Myocyte (in vitro differentiated cells): ENCODE measurements at regions not wholly inside any gene's neighbourhood (a gene's known extent, or its start where the extent isn't known, plus 50 kb on each side); places are given as distances from the start of the nearest gene placed in this dataset.

ENCODE experiments used
- DNase-seq: peaks from one replicate; pipeline ENCODE4 v3.0.0-alpha.2; 2012; ENCODE audit warnings: low read depth

- no peak for DNase-seq
Measured at GRCh38 chr2:147558620-147559019, 286.2 kb upstream of the ACVR2A start.

- DNase-seq, result no peak
Measured at GRCh38 chr2:147554521-147555107, 290.2 kb upstream of the ACVR2A start.

DNA sequence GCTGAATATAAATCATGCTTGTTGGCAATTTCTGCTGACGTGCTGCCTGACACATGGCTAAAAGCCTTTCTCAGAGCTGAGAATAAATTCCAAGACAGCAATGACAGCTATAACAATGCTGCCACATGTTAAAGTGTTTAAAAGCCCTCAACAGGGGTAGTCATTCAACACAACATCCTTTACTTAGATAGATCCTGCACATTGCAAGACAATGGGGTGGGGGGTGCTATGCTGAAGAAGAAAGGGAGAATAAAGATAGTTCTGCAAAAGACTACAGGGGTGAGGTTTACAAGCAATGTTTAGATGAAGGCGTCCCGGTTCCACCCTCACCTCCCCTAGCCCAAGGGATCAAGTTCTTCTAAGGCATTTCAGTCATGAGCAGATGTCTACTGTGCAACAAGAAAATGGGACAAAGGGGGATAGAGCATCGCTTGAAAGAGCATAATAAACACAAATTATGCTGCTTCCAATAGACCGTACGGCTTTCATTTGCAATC lies 291.0 kb upstream of the ACVR2A start:
- no peak for DNase-seq

- DNase-seq, result no peak
Measured at GRCh38 chr2:147550995-147551731, 293.7 kb upstream of the ACVR2A start.

- no peak for DNase-seq
Measured at GRCh38 chr2:147549054-147549453, 295.8 kb upstream of the ACVR2A start.

DNA sequence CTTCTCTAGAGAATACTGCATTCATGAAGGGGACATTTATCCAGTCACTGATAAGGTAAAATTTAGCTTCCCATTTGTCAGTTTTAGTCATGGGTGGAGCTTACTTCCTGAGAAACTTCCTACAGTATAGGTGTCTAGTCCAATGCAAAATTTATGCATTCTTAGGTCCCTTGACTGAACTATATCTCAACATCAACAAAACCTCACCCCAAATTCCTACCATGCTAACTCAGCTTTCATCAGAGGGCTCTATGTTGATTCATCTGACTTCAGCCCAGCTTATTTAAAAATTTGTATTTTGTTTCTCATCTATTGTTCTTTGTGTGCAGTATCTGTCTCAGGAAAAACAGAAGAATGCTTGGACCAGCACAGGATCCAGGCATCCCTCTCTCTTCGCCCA lies 296.4 kb upstream of the ACVR2A start:
- DNase-seq, result no peak

- no peak for DNase-seq
Measured at GRCh38 chr2:147547440-147547839, 297.4 kb upstream of the ACVR2A start.

GRCh38 chr2:147546109-147546508 lies 298.7 kb upstream of the ACVR2A start:
- no peak for DNase-seq

DNA sequence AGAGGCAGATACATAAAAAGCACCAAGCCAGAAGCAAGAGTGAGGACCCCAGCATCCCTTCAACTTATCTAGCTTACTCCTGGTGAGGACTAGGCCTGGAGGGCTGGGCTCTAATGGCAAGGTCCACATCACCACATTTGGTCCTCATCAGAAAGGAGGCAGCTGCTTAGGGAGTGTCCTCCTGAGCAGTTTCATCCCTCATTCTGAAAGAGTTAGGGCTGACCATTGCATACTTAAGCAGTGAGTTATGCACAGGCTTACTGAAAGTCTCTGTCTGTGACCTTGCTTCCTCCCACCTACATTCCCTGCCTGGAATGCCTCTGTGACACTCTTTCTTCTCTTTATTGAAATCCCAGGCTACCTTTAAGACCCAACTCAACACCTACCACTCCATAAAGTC lies 301.8 kb upstream of the ACVR2A start:
- DNase-seq, result peak; percentile 44

GRCh38 chr2:147542351-147542750 lies 302.5 kb upstream of the ACVR2A start:
- DNase-seq, result no peak

GRCh38 chr2:147541314-147541713 lies 303.5 kb upstream of the ACVR2A start:
- no peak for DNase-seq

DNA sequence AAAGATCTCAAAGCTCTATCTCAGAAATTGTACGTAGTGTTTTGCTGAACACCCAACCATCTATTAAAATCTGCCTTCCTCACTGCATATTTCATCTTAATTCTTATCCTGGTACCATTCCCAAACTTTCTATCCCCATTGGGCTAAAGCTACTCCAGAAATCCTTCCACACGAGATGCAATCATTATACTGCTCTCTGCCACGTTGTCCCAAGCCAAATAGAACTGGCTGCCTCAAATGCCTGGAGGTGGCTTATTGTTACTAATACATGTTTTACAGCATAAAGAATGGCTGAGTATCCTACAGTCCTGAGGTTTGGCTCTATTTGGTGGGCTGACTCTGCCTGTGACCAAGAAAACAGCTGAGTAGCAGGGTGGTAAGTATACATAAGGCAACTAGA lies 306.0 kb upstream of the ACVR2A start:
- no peak for DNase-seq

- peak; percentile 71 for DNase-seq
Measured at GRCh38 chr2:147538088-147538487, 306.7 kb upstream of the ACVR2A start.

- DNase-seq, result no peak
Measured at GRCh38 chr2:147531269-147531668, 313.6 kb upstream of the ACVR2A start.

DNA sequence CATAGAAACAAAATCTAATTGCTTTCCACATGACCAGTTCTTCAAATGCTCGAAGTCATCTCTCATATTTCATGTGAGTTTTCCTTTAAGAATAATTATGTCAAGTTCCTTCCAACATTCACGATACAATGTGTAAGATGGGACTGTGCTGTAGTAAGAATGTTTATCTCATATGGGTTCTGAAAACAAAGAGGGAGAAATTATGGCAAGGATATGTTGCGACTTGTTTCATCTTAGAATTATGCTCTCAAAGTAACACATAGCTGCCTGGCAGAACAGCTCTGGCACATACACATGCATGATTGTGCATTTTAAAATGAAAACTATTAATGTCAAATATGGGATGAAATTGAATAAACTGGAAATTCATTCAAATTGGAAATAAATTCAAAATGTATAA lies 314.8 kb upstream of the ACVR2A start:
- DNase-seq, result no peak

DNA sequence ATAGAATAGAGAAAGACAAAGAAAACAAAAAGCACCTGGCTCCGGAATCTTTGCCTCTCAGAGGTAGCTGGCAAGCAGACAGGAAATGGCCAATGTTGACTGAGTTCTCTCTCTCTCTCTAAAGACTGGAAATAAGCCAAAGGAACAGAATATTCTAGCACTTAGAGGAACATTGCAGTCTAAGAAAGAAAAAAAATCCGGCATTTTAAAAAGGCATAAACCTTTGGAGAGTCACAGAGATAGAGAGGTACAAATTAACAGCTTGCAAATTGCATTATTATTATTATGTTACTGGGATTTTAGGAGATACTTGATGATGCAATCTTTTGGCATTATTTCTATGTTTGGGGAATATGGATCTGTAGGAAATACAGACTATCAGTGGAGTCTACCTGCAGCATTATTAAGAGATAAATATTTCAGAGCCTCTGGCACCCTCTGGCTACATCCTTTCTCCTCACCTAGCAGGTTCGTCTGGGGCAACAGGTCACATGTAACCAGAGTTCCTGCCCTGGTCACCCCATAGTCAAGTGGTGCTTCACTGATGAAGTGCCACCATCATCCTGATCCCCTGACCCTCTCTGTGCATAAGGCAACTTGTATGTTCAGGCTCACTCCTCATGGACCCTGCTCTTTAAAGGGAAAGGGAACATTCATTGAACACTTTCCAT lies 318.9 kb upstream of the ACVR2A start:
- DNase-seq, result no peak

- DNase-seq, result no peak
Measured at GRCh38 chr2:147524912-147525311, 319.9 kb upstream of the ACVR2A start.

DNA sequence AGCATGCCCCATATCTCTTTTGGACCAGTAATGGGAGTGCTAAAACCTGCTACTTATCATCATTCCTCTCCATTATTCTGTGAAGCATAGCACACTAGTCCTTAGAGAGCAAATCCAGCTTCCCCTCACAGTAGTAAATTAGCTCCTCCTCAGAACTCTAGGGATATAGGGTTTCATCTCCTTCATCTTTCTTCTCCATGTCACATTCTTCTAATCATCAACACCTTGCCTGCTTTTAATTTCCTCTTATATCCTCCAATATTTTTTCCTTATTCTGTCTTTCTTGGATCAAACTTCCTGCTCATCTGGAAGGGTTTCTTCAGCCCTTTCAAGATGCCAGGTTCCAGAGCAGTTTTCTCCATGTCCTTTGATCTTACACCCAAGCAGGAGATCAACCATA lies 321.4 kb upstream of the ACVR2A start:
- DNase-seq, result no peak

DNA sequence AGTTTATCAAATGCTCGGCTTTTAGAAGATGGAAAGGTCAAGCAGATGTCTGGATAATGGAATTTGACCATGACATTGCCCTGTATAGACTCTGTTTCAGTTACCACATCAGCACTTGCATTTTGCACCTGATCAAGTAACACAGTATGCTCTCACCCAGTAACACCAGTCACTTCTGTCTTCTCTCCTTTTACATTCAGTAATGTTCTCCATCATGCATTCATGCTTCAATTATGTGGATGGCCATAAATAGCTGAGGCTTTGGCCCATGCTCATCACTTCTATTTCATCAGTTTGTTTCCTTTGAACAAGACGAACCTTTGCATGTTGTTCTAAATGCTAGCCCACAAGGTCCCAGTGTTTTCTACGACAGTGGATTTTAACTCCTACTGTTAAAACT lies 322.9 kb upstream of the ACVR2A start:
- DNase-seq, result peak; percentile 26

- DNase-seq, result no peak
Measured at GRCh38 chr2:147520817-147521216, 324.0 kb upstream of the ACVR2A start.

GRCh38 chr2:147519178-147519577 lies 325.7 kb upstream of the ACVR2A start:
- DNase-seq, result no peak

GRCh38 chr2:147515213-147515612 lies 329.6 kb upstream of the ACVR2A start:
- DNase-seq, result no peak

GRCh38 chr2:147512206-147512605 lies 332.6 kb upstream of the ACVR2A start:
- DNase-seq, result peak; percentile 33
